Activated naive CD4-positive, alpha-beta T cell treated with anti-CD3 and anti-CD28 coated beads for 36 hours (primary cell): ENCODE measurements at regions not wholly inside any gene's neighbourhood (a gene's known extent, or its start where the extent isn't known, plus 50 kb on each side); places are given as distances from the start of the nearest gene placed in this dataset.
"Not testable (repeated sequence)": the region's sequence is repeated elsewhere in the genome, so short reads cannot be mapped to it uniquely, and the experiment has no call there.

Experiments used
- CTCF ChIA-PET: fragments of 350-600 bp; sonication (Branson Sonifier 250); formaldehyde crosslinking; loops from one replicate; lab custom pipeline; 2021; ENCODE audit warnings: antibody characterized with exemption; lab: Charles Lee
- DNase-seq: peaks from one replicate; pipeline ENCODE4 v3.0.0-alpha.2; 2020
- H3K27ac Mint-ChIP-seq: one replicate; pipeline ENCODE4 v1.8.0; 2021; ENCODE audit warnings: mild to moderate bottlenecking, mixed read lengths
- H3K27me3 Mint-ChIP-seq: one replicate; pipeline ENCODE4 v1.8.0; 2021; ENCODE audit warnings: low read depth, mixed read lengths
- H3K36me3 Mint-ChIP-seq: one replicate; pipeline ENCODE4 v1.8.0; 2021; ENCODE audit warnings: low read depth, mixed read lengths
- H3K4me1 Mint-ChIP-seq: one replicate; pipeline ENCODE4 v1.8.0; 2021; ENCODE audit warnings: low read depth, mixed read lengths
- H3K4me3 Mint-ChIP-seq: one replicate; pipeline ENCODE4 v1.8.0; 2021; ENCODE audit warnings: mild to moderate bottlenecking, moderate library complexity, mixed read lengths
- H3K9me3 Mint-ChIP-seq: one replicate; pipeline ENCODE4 v1.8.0; 2021; ENCODE audit warnings: mixed read lengths
- intact Hi-C: fragments of 100-400 bp; cut with micrococcal nuclease; formaldehyde crosslinking; loops from one replicate; pipeline ENCODE4 v1.15.1; 2023

DNA sequence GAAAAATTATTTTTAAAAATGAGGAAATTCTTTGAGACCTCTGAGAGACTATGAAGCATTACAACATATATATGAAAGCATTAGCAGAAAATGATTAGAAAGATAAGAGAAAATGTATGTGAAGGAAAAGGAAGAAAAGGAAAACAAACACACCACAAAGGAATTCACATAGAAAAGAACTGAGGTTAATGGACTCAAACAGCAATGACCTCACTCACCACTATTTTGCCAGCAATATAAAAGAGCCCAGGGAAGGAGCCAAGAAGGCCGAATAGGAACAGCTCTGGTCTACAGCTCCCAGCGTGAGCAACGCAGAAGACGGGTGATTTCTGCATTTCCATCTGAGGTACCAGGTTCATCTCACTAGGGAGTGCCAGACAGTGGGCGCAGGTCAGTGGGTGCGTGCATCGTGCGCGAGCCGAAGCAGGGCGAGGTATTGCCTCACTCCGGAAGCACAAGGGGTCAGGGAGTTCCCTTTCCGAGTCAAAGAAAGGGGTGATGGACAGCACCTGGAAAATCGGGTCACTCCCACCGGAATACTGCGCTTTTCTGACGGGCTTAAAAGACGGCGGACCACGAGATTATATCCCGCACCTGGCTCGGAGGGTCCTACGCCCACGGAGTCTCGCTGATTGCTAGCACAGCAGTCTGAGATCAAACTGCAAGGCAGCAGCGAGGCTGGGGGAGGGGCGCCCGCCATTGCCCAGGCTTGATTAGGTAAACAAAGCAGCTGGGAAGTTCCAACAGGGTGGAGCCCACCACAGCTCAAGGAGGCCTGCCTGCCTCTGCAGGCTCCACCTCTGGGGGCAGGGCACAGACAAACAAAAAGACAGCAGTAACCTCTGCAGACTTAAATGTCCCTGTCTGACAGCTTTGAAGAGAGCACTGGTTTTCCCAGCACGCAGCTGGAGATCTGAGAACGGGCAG, 1075.2 kb upstream of the NOVA1 start:
- H3K27me3 Mint-ChIP-seq, CTCF ChIA-PET, H3K27ac Mint-ChIP-seq, DNase-seq, H3K36me3 Mint-ChIP-seq, H3K4me3 Mint-ChIP-seq, H3K4me1 Mint-ChIP-seq, intact Hi-C loops: not testable (repeated sequence)
- H3K9me3 Mint-ChIP-seq, result peaks cover 14% of the 10 kb centered on the region

GRCh38 chr14:27686137-27686536, 1080.5 kb upstream of the FOXG1 start:
- intact Hi-C loops, result no loop called here
- no peak overlapping the region for H3K27ac Mint-ChIP-seq
- no peak overlapping the region for H3K4me3 Mint-ChIP-seq
- peaks cover 2% of the 10 kb centered on the region for H3K9me3 Mint-ChIP-seq
- H3K4me1 Mint-ChIP-seq, result no peaks in the 10 kb centered on the region
- no peaks in the 10 kb centered on the region for H3K36me3 Mint-ChIP-seq
- H3K27me3 Mint-ChIP-seq, result no peaks in the 10 kb centered on the region
- no peak for DNase-seq
- CTCF ChIA-PET, result no interaction called here

GRCh38 chr14:27688841-27689444, 1077.6 kb upstream of the FOXG1 start:
- intact Hi-C loops, result no loop called here
- no peak overlapping the region for H3K4me3 Mint-ChIP-seq
- no peak overlapping the region for H3K27ac Mint-ChIP-seq
- H3K27me3 Mint-ChIP-seq, result no peaks in the 10 kb centered on the region
- DNase-seq, result no peak
- H3K9me3 Mint-ChIP-seq, result peaks cover 2% of the 10 kb centered on the region
- H3K4me1 Mint-ChIP-seq, result no peaks in the 10 kb centered on the region
- H3K36me3 Mint-ChIP-seq, result no peaks in the 10 kb centered on the region
- CTCF ChIA-PET, result interaction anchor here (0.7 kb wide), 1 partner anchor 12 kb away, joined by 3 read pairs; no protein-coding TSS in a partner anchor

GRCh38 chr14:27712364-27712763, 1054.2 kb upstream of the FOXG1 start:
- Mint-ChIP-seq H3K36me3 (no peaks in the 10 kb centered on the region), H3K4me1 (no peaks in the 10 kb centered on the region), H3K27ac (no peak overlapping the region), H3K4me3 (no peak overlapping the region), H3K27me3 (no peaks in the 10 kb centered on the region), H3K9me3 (peaks cover 42% of the 10 kb centered on the region)
- intact Hi-C loops, result no loop called here
- CTCF ChIA-PET, result no interaction called here
- no peak for DNase-seq

- no peaks in the 10 kb centered on the region for H3K4me1 Mint-ChIP-seq
- H3K9me3 Mint-ChIP-seq, result peaks cover 45% of the 10 kb centered on the region
- CTCF ChIA-PET, result no interaction called here
- H3K27me3 Mint-ChIP-seq, result no peaks in the 10 kb centered on the region
- no peaks in the 10 kb centered on the region for H3K36me3 Mint-ChIP-seq
- intact Hi-C loops, result no loop called here
- DNase-seq, result no peak
- no peak overlapping the region for H3K27ac Mint-ChIP-seq
- H3K4me3 Mint-ChIP-seq, result no peak overlapping the region
These were observed 1051.0 kb upstream of the FOXG1 start for GRCh38 chr14:27715561-27715960.

- CTCF ChIA-PET, result no interaction called here
- intact Hi-C loops, result no loop called here
- Mint-ChIP-seq H3K4me3 (no peak overlapping the region), H3K27me3 (no peaks in the 10 kb centered on the region), H3K9me3 (peaks cover 20% of the 10 kb centered on the region), H3K27ac (no peak overlapping the region), H3K36me3 (no peaks in the 10 kb centered on the region), H3K4me1 (no peaks in the 10 kb centered on the region)
- DNase-seq, result no peak
These were observed 1044.8 kb upstream of the FOXG1 start for GRCh38 chr14:27721760-27722159.

- H3K27ac Mint-ChIP-seq, result no peak overlapping the region
- intact Hi-C loops, result no loop called here
- H3K9me3 Mint-ChIP-seq, result peaks cover 15% of the 10 kb centered on the region
- H3K36me3 Mint-ChIP-seq, result no peaks in the 10 kb centered on the region
- no peak for DNase-seq
- no peaks in the 10 kb centered on the region for H3K4me1 Mint-ChIP-seq
- H3K4me3 Mint-ChIP-seq, result no peak overlapping the region
- no peaks in the 10 kb centered on the region for H3K27me3 Mint-ChIP-seq
- CTCF ChIA-PET, result no interaction called here
These were observed 1041.1 kb upstream of the FOXG1 start for GRCh38 chr14:27725482-27725881.

DNA sequence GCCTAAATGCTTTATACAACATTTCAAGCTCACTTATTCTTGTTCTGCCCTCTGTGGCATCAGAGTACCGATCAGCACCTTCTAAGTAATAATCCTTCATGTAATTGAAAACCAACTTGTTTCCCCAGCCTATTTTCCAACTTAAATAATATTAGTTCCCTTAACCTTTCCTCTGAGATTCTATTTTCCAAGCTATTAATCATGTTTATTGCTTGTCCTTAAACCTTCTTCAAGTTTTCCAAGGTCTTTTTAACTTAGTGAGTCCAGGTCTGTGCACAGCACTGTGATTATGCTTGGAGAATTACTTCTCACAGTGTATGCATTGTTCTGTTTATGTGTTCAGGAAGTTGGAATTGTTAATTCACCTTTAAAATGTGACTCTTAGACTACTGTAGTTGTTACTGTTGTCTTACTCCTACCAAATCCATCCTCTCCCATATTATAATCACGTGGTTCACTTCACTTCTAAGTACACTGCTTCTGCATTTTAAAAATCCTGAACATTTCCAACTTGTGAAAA, 1039.3 kb upstream of the FOXG1 start:
- Mint-ChIP-seq H3K4me1 (no peaks in the 10 kb centered on the region), H3K9me3 (peaks cover 13% of the 10 kb centered on the region), H3K27ac (no peak overlapping the region), H3K27me3 (no peaks in the 10 kb centered on the region), H3K4me3 (no peak overlapping the region), H3K36me3 (no peaks in the 10 kb centered on the region)
- intact Hi-C loops, result no loop called here
- CTCF ChIA-PET, result no interaction called here
- no peak for DNase-seq

- no peaks in the 10 kb centered on the region for H3K27me3 Mint-ChIP-seq
- CTCF ChIA-PET, result no interaction called here
These were observed 1036.4 kb upstream of the FOXG1 start for GRCh38 chr14:27730204-27730603.

DNA sequence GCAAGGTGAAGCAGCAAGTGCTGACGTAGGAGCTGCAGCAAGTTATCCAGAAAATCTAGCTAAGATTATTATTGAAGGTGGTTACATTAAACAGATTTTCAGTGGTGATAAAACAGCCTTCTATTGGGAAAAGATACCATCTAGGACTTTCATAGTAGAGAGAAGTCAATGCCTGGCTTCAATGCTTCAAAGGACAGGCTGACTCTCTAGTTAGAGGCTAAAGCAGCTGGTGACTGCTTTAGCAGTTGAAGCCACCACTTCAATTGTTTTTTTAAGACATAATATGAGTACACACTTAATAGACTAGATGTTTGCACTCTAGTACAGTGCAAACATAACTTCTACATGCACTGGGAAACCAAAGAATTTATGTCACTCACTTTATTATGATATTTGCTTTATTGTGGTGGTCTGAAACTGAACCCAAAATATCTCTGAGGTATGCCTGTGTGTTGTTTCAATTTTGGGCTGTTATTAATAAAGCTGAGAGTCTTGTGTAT, 1026.9 kb upstream of the FOXG1 start:
- H3K27ac Mint-ChIP-seq, result no peak overlapping the region
- H3K27me3 Mint-ChIP-seq, result no peaks in the 10 kb centered on the region
- peaks cover 10% of the 10 kb centered on the region for H3K9me3 Mint-ChIP-seq
- intact Hi-C loops, result no loop called here
- no peak overlapping the region for H3K4me3 Mint-ChIP-seq
- DNase-seq, result no peak
- no peaks in the 10 kb centered on the region for H3K36me3 Mint-ChIP-seq
- H3K4me1 Mint-ChIP-seq, result no peaks in the 10 kb centered on the region
- CTCF ChIA-PET, result no interaction called here

More at GRCh38 chr14:27730204-27730603, 1036.4 kb upstream of the FOXG1 start:
- intact Hi-C loops, result no loop called here
- H3K27ac Mint-ChIP-seq, result no peak overlapping the region
- no peak for DNase-seq
- H3K4me1 Mint-ChIP-seq, result no peaks in the 10 kb centered on the region
- no peak overlapping the region for H3K4me3 Mint-ChIP-seq
- H3K9me3 Mint-ChIP-seq, result peaks cover 16% of the 10 kb centered on the region
- no peaks in the 10 kb centered on the region for H3K36me3 Mint-ChIP-seq

DNA sequence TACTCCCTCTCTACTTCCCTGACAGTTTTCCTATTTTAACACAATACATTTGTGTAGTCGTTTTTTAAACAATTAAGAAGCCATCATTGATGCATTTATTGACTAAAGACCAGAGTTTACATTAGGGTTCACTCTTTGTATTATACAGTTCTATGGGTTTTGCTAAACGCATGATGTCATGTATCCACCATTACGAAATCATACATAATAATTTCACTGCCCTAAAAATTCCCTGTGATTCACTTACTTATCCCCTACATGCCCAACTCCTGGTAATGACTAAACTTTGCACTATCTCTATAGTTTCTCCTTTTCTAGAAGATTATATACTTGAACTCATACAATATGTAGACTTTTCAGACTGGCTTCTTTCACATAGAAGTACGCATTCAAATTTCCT, 1016.5 kb upstream of the FOXG1 start:
- Mint-ChIP-seq H3K36me3 (no peaks in the 10 kb centered on the region), H3K27me3 (no peaks in the 10 kb centered on the region), H3K27ac (no peak overlapping the region), H3K9me3 (peaks cover 5% of the 10 kb centered on the region), H3K4me1 (no peaks in the 10 kb centered on the region), H3K4me3 (no peak overlapping the region)
- intact Hi-C loops, result no loop called here
- CTCF ChIA-PET, result no interaction called here
- no peak for DNase-seq

DNA sequence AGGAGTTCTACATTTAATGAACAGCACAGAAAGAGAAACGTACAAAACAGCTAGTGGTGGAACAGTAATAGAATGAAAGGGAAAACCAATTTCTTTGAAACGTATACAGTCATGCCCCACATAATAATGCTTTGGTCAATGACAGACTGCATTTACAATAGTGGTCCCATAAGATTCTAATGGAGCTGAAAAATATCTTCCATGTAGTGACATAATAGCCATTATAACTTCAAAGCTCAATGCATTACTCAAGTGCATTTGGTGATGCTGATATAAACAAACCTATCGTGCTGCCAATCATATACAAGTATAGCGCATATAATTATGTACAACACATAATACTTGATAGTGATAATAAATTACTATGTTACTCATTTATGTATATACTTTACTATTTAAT, 1008.9 kb upstream of the FOXG1 start:
- CTCF ChIA-PET, H3K36me3 Mint-ChIP-seq, H3K27ac Mint-ChIP-seq, H3K4me1 Mint-ChIP-seq, intact Hi-C loops, H3K27me3 Mint-ChIP-seq, DNase-seq, H3K4me3 Mint-ChIP-seq: not testable (repeated sequence)
- H3K9me3 Mint-ChIP-seq, result peaks cover 11% of the 10 kb centered on the region
